Neural cell (in vitro differentiated cells): ENCODE measurements at regions not wholly inside any gene's neighbourhood (a gene's known extent, or its start where the extent isn't known, plus 50 kb on each side); places are given as distances from the start of the nearest gene placed in this dataset.

Experiments used
- CTCF ChIP-seq: fragments of 450-650 bp; IDR thresholded peaks from 2 replicates; pipeline ENCODE4 v1.5.1; 2014; ENCODE audit warnings: antibody characterized with exemption, mild to moderate bottlenecking, moderate library complexity; ENCODE audit not compliant: poor library complexity, severe bottlenecking
- EP300 ChIP-seq: fragments of 450-650 bp; conservative IDR thresholded peaks from 2 replicates; pipeline ENCODE4 v1.6.1; 2014; ENCODE audit warnings: antibody characterized with exemption, mild to moderate bottlenecking, moderate library complexity; ENCODE audit not compliant: poor library complexity, severe bottlenecking
- POLR2AphosphoS5 ChIP-seq: IDR thresholded peaks from 2 replicates; pipeline ENCODE4 v1.6.1; 2012
- RAD21 ChIP-seq: fragments of 450-650 bp; conservative IDR thresholded peaks from 2 replicates; pipeline ENCODE4 v1.6.1; 2014; ENCODE audit warnings: antibody characterized with exemption, mild to moderate bottlenecking, moderate library complexity
- SMC3 ChIP-seq: fragments of 450-650 bp; conservative IDR thresholded peaks from 2 replicates; pipeline ENCODE4 v1.6.1; 2014; ENCODE audit warnings: antibody characterized with exemption, mild to moderate bottlenecking, moderate library complexity; ENCODE audit not compliant: poor library complexity
- TAF1 ChIP-seq: IDR thresholded peaks from 2 replicates; pipeline ENCODE4 v1.6.1; 2012; ENCODE audit warnings: low read depth
- TF ChIP-seq, protein P1 (sequence below): IDR thresholded peaks from 2 replicates; pipeline ENCODE4 v1.6.1; 2012; ENCODE audit warnings: borderline replicate concordance

GRCh38 chr15:66646308-66646707 lies 55.7 kb upstream of the SMAD6 start:
- TF ChIP-seq CTCF (no peak), TAF1 (no peak), EP300 (no peak), SMC3 (no peak), RAD21 (no peak), POLR2AphosphoS5 (no peak)
- TF ChIP-seq, protein P1, sequence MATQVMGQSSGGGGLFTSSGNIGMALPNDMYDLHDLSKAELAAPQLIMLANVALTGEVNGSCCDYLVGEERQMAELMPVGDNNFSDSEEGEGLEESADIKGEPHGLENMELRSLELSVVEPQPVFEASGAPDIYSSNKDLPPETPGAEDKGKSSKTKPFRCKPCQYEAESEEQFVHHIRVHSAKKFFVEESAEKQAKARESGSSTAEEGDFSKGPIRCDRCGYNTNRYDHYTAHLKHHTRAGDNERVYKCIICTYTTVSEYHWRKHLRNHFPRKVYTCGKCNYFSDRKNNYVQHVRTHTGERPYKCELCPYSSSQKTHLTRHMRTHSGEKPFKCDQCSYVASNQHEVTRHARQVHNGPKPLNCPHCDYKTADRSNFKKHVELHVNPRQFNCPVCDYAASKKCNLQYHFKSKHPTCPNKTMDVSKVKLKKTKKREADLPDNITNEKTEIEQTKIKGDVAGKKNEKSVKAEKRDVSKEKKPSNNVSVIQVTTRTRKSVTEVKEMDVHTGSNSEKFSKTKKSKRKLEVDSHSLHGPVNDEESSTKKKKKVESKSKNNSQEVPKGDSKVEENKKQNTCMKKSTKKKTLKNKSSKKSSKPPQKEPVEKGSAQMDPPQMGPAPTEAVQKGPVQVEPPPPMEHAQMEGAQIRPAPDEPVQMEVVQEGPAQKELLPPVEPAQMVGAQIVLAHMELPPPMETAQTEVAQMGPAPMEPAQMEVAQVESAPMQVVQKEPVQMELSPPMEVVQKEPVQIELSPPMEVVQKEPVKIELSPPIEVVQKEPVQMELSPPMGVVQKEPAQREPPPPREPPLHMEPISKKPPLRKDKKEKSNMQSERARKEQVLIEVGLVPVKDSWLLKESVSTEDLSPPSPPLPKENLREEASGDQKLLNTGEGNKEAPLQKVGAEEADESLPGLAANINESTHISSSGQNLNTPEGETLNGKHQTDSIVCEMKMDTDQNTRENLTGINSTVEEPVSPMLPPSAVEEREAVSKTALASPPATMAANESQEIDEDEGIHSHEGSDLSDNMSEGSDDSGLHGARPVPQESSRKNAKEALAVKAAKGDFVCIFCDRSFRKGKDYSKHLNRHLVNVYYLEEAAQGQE = no peak
